Left cardiac atrium (tissue), 4 donors: ENCODE measurements at regions not wholly inside any gene's neighbourhood (a gene's known extent, or its start where the extent isn't known, plus 50 kb on each side); places are given as distances from the start of the nearest gene placed in this dataset.
"Not testable (repeated sequence)": the region's sequence is repeated elsewhere in the genome, so short reads cannot be mapped to it uniquely, and the experiment has no call there.

Experiments used
- ATAC-seq, 2 donors: fragments of 200-7000 bp; cut with Tn5 transposase; one replicate each; pipeline ENCODE4 v1.9.1; 2020; ENCODE audit warnings: mild to moderate bottlenecking in 2 of 2, moderate library complexity in 2 of 2
- DNase-seq: peaks from one replicate; pipeline ENCODE4 v3.0.0-alpha.2; 2020
- intact Hi-C, 2 donors: fragments of 100-400 bp; cut with DNase I; formaldehyde crosslinking; loops; one replicate each; pipeline versions ENCODE4 v1.14.1 to v1.15.1; 2022 to 2023
- donor health status: DM: no; HTN: yes; CAD: no.
- donor health status: DM: no; HTN: yes; CAD: no; lungs with severe emphysema.
- donor health status: DM: yes; HTN: yes; CAD: no.
- donor health status: Dilated cardiomyopathy.

DNA sequence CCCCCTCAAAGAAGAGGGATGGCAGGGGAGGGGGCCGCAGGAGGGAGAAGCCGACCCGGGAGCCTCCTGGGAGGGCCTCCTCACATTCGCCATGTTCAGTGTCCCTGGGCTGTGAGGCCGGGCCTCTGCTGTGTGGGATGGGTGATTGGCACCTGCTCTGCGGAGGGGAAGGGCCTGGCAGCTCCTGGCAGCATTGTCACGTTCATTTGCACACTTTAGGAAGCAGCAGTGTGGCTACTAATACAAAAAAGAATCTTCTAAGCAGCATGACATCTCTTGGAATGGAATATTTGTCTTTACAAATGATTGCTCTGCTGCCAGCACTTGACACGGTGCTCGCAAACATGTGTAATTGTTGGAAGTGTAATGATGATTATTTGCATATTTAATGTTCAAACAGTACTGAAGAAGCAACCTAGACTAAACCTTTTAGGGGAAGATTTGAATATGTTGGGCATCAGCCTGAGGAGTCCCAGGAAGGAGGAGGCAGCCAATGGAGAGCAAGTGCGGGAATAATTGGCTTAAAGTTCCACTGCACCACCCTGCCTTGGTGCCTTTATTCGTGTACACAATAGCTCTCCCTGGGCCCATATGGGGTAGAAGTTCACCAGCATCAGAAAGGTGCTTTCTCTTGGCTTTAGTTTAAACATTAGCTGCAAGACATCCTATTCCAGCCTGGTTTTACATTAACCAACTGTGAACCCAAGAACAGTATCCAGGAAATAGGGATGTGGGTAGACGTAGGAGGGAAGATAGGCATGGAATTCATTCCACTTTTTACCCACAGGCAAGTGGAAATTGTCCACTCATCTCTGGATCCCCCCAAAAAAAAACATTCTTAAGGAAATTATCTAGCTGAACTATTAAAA, 404.9 kb downstream of the TMEM182 start:
- DNase-seq (no peak), ATAC-seq (no peak)
- intact Hi-C loops: no loop called here

DNA sequence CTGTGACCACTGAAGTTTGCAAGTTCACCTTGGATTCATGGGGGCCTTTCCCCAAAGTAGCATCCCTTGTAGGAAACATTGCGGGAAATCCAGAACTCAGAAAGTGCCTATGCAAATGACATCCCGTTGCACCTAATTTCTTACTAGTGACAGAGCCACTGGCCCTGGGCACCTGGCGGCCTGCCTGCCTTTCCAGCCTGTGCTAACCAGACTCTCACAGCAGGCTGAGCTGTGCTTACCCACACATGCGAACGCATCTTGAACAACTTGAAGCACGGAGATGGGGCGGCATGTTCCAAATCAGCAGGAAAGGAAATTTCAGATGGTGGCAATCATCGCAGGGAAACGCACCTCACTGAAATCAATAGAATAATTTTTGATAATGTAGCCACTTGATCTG, 405.8 kb downstream of the TMEM182 start:
- ATAC-seq (no peak), DNase-seq (no peak)
- intact Hi-C loops: no loop called here

DNA sequence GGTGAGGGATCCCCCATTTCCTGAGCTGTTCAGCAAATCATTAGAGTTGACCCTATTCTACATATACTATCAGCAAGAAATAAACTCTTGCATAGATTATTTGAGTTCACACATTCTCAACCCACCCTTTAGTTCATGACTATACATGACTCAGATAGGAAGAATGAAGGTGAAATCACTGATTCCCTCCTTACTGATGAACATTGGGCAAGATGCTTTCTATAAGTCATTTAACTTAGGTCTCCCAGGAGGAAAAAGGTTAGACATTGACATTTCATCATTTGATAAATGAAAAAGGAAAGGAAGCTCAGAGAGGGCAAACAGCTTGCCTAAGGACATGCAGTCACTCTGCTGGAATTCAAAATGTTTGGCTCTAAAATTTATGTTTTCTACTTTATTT, 408.0 kb downstream of the TMEM182 start:
- ATAC-seq (no peak), DNase-seq (no peak)
- intact Hi-C loops: no loop called here

DNA sequence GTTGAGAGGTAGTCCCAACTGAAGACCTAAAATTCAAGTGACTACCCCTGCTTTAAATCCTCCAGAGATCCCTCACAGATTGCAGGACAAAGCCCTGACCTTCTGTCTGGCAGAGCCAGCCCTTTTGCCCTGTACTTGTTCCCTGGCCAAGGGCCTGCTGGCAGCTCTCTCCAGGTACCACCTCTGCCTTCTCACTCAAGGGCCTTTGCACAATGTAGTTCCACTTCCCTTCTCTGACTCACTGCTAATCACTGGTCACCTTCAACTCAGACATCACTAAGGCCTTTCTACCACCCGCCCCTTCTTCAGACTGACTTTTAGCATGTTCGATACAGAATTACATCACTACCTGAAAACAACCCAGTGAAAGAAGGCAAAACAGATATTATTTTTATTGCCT, 411.0 kb downstream of the TMEM182 start:
- DNase-seq (no peak), ATAC-seq (no peak)
- intact Hi-C loops: no loop called here

DNA sequence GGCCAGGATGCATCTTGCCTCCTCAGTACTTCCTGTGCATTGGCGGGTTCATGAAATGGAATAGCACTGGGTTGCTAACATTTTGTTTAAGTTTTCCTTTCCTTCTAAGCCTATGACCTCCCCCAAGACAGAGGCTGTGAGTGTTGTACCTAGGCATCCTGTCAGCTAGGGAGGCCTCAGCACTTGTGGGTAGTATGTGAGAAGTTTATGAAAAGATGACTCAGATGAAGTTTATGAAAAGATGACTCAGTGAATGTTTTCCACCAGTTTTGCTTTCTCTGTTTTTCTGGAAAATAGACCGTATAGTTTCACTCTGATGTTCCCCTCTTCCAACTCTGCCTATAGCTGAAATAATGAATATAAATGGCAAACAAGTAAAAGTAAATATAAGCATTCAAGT, 412.9 kb downstream of the TMEM182 start:
- ATAC-seq (no peak), DNase-seq (no peak)
- intact Hi-C loops: no loop called here

DNA sequence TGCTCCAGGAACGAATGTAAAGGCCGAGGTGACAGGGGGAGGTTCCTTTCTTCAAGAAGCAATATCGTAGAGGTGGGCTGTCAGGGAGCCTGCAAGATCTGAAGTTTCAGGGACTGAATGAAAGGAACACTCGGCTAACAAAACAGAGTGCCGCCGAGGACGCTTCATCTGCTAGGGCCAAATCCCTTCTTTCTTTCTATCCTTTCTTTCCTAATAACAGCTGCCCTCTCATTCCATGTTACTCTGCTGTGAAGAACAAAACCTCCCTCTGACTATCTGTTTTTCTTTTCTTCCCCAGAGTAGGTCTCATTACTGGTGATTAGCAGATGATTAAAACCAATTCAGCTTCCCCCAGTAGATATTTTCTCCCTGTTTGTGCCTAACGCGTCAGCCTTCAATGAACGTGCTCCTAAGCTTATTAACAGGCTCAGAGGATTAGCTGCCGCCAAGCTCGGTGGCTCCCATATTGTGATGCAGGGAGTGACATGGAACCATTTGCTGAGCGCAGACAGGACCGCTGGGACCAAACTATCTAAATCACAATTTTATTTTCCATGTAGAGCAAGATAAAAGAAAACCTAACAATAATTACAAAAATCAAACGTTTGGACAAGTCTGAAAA, 414.6 kb downstream of the TMEM182 start:
- DNase-seq: no peak
- ATAC-seq: no peak

DNA sequence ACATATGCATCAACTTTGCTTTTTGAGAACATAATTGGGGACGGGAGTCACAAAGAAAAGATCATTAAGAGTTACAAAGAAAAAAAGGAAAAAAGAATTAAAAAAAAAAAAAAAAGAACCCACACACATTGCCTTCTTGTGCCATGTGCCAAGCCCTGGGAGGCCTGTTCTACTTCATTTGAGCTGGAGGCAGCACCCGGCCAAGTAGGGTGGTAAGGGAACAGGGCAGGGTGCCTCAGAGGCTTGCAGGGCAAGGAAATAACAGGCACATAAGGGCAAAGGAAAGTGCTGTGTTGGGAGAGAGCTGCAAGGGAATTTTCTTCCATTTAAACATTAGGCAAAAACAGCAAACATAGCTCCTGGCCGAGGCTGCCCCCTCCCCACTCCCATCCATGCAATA, 418.0 kb downstream of the TMEM182 start:
- DNase-seq (no peak), ATAC-seq (peak in 1 of 2 donors; percentile 67)
- intact Hi-C loops: no loop called here

More for the DNA sequence above, 414.6 kb downstream of the TMEM182 start:
- intact Hi-C loops: no loop called here

DNA sequence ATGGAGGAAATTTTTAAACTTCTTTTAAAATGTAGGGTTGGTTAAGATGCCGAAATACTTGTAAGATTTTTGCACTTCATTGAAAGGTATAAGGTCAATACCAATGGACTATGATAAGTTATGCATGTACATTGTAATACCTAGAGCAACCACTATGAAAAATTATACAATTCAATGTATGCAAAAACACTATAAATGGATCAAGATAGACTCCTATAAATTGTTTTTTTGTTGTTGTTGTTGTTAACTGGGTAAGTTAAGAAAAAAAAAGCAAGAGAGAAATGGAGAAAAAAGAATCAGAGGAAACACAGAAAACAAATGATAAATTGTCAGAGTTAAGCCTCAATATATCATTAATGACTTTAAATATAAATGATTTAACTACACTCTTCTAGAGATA, 421.2 kb downstream of the TMEM182 start:
- DNase-seq: no peak
- no peak for ATAC-seq
- intact Hi-C loops: no loop called here

DNA sequence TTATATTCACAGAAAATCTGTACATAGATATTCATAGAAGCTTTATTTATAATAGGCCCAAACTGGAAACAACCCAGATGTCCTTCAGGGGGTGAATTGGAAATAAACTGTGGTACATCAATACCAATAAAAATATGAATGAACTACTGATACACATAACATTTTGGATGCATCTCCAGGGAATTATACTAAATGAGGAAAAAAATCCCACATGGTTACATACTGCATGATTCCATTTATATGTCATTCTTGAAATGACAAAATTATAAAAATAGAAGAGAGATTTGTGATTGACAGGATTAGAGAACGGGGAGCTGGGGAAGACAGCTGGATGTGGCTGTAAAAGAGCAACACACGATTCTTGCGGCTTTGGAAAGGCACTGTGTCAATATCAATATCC, 435.0 kb downstream of the TMEM182 start:
- ATAC-seq (no peak), DNase-seq (no peak)
- intact Hi-C loops: no loop called here

DNA sequence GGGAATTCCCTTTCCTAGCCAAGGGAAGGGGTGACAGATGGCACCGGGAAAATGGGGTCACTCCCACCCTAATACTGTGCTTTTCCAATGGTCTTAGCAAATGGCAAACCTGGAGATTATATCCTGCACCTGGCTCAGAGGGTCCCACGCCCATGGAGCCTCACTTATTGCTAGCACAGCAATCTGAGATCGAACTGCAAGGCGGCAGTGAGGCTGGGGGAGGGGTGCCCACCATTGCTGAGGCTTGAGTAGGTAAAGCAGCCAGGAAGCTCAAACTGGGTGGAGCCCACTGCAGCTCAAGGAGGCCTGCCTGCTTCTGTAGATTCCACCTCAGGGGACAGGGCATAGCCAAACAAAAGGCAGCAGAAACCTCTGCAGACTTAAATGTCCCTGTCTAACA, 438.9 kb downstream of the TMEM182 start:
- ATAC-seq, DNase-seq, intact Hi-C loops: not testable (repeated sequence)

DNA sequence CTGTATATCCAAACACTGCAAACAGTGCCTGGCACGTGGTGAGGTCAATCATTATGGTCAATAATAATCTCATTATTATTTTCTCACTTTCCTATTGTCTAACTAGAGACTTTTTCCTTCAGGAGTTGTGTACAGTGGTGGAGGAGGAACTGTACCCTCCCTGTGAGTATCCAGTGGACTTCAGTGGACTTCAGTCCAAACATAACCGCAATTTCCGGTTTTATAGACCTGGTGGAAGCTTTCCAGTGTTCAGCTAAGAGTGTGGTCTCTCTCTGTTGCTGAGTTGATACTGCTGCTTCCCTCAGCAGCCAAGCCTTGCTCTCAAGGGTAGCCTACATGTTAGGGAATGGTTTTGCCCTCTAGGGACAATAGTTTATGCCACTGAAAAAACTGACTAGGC, 447.1 kb downstream of the TMEM182 start:
- intact Hi-C loops: no loop called here
- DNase-seq (no peak), ATAC-seq (no peak)

DNA sequence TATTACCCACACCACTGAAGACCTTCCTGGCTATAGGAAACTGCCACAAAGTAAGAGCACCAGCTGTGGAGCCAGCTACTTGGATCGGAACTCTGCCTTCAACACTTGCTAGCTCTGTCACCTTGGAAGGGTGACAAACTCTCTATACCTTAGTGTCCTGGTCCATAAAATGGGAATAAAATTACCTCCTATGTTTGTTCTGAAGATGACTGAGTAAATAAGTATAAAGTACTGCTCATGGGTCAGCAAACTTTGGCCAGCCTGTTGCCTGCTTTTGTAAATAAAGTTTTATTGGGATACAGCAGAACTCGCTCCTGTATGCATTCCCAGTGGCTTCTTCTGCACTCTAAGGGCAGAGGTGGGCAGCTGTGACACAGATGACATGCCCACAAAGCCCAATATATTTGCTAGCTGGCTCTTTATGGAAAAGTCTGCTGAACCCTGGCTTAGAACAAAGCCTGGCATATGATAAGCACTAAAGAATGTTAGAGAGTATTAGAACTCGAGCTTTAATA, 451.3 kb downstream of the TMEM182 start:
- intact Hi-C loops: no loop called here
- ATAC-seq: no peak
- no peak for DNase-seq

DNA sequence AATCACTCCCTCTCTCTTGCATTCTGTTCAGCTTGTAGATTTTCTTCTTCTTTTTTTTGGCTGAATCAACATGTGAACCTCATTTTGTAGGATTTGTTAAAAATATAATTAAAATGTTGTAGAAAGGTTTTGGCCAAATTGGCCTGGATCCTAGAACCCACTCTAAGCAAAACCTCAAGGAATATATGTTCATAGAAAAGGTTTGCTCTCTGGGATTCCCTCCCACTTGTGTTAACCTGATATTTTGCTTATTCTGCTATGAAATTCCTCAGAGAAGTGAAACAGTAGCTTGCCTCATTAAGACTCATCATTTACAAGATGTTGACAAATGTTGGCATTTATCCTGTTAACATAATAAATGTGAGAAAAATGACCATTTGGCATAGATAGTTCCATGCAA, 456.7 kb downstream of the TMEM182 start:
- DNase-seq (no peak), ATAC-seq (no peak)
- intact Hi-C loops: no loop called here

DNA sequence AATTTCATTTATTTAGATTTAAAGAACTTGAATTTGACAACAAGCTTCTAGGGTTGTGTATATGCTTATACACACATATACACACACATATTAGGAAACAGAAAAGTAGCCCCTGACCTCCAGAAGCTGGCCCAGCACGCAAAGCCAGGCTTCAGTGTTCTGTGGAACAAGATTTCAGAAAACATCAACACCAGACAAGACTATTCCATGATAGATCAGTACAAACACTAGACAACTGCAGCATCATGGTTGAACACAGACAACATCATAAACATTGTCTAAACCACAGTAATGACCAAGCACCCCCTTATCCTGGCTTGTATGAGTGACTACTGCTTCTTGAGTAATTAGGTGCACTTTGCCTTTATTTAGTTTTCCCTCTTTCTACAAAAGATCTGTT, 457.6 kb downstream of the TMEM182 start:
- DNase-seq (no peak), ATAC-seq (no peak)
- intact Hi-C loops: no loop called here

DNA sequence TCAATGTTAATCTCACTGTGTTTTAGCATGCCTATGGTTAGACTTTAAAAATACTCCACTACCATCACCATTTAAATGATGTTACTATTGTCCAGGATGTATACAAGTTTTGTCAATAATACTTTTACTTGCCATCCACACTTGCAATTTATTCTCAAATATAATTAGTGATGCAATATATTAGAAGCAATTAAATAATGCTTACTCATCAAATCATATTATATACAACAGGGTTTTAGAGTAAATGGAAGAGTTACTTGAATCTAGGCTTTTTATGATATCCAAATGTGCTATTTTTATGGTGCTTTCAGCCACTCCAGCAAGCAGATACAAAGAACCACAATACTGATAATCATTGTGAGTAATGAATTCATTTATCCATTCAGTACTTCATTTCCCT, 461.1 kb downstream of the TMEM182 start:
- intact Hi-C loops: no loop called here
- no peak for ATAC-seq
- DNase-seq: no peak

DNA sequence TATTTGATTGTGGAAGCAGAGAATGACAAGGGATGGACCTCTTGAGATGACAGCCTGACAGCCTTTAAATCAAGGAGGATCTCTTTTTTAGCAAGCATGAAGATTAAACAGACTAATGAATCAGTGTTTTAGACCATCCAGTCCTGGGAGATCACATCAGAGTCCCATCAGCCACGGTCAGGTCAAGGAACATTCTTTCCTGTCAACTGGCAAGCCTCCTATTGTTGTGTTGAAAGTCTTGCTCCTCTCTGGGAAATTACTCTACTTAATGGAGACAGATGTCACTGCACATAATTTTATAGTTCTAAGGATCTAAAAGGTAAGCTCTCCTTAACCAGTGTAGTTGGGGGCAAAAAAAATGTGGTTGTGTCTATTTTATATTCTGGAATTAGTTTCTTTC, 469.0 kb downstream of the TMEM182 start:
- DNase-seq (no peak), ATAC-seq (no peak)
- intact Hi-C loops: no loop called here

DNA sequence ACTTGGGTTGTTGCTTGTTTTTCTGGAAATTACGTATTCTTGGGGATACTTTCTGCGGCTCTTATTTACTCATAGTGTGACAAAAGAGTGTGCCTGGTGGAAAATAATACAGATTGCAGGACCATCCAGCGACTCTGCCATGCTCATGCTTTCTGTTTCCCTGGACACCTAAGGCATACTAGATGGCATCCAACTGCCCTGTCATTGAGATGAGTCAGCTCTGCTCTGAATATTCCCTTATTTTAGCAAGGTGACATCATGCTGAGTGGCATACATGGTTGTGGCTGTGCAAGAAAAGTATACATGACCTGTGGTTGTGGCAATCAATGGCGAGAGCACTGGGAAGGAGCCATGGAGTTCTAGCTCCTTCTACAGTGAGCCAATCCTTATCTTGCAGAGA, 471.0 kb downstream of the TMEM182 start:
- intact Hi-C loops: no loop called here
- DNase-seq (no peak), ATAC-seq (no peak)

DNA sequence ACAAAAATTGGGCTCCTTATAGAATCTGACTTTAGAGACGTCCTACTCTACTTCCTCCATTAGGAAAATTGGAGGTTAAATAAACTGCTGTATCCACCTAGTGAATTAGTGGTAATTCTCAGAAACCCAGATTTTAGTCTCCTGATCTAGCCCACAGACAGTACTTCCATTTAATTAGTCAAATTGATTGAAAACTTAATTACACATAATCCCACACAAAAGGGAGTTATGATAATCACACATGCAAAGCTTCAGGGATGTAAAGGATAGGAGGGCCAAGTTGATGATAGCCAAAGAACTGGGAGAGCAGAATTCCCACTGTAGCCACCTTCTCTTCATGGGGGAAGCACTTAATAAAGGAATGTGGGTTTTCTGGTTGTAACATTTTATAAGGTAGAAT, 471.9 kb downstream of the TMEM182 start:
- intact Hi-C loops: no loop called here
- ATAC-seq (no peak), DNase-seq (no peak)

DNA sequence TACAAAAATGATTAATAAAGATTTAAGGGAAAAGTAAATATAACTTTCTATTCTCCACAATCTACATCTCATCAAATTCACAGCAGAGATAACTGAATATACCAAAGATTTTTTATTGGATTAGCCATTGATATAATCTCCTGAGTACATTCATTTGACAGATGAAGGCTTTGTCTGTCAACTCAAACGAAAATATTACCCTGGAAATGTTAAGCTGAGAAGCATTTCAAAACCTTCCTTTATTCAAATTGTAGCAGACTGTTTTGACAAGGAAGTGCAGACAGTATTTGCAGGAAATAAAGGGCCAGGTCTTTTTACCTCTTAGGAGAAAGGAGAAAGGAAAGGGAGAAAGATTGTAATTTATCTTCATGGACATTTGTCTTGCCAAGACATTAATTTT, 473.5 kb downstream of the TMEM182 start:
- DNase-seq (no peak), ATAC-seq (no peak)
- intact Hi-C loops: no loop called here

DNA sequence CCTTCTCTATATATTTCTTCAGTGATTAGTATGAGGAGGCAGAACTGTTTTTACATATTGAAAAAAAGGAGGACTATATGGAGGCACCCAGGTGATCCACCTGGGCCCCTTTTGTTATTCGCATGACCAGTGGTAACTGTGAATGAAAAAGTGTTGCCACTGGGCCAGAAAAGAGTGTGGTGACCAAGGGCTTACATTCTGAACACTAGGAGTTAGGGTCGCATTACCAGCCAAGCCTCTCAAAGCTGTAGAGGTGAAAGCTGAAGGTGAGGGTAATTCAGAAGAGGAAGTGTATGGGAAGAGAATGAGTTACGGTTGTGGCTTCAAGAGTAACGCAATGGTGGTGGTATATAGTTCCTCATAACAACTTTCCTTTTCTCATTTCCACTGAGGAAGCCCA, 487.6 kb downstream of the TMEM182 start:
- no peak for ATAC-seq
- intact Hi-C loops: no loop called here
- no peak for DNase-seq

DNA sequence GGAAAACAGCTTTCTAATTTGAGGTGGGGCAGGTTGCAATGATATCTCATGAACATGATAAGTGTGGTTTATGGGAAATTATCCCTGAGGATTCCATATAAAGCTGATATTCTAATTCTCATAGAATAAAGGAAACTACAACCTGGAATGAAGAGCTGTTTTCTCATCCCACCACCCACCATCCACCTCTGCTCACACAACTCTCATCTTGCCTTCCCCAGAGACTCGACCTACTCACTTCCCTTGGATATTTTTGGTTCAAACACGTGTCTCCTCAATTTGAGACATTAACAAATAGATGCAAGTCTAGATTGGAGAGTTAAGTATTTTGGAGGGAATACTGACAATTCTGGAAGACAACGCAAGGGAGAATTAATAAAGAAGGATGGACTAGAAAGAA, 490.9 kb downstream of the TMEM182 start:
- ATAC-seq (no peak), DNase-seq (no peak)
- intact Hi-C loops: no loop called here
